ENCODE measurements at regions not wholly inside any gene's neighbourhood (a gene's known extent, or its start where the extent isn't known, plus 50 kb on each side); places are given as distances from the start of the nearest gene placed in this dataset.

GRCh38 chr4:23741681-23742191, 148.1 kb downstream of the PPARGC1A start:
- peak; percentile 3 for DNase-seq (ENCODE audit: low read depth, low spot score)

GRCh38 chr4:23737571-23737970, 152.3 kb downstream of the PPARGC1A start:
- no peak for DNase-seq (ENCODE audit: low read depth, low spot score)

DNA sequence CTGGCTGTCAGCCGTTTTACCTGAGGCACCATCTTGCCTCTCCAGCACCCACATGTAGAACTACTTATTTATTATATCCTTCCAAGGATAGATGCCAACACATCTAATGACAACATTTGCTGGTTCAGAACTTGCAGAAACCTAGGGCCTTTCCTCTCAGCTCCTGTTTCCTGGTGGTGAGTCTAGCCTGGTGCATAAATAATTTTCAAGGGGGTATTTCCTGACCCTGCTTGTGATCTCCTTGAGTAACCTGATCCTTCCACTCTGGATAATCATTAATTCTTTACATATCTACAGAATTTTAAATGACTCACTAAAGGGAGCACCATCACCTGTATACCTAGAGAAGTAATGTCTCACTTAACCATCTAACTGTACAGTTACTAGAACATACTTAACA, 153.4 kb downstream of the PPARGC1A start:
- no peak for DNase-seq (ENCODE audit: low read depth, low spot score)

- DNase-seq (ENCODE audit: low read depth, low spot score): no peak
Observed at GRCh38 chr4:23734000-23734399, 155.8 kb downstream of the PPARGC1A start.

DNA sequence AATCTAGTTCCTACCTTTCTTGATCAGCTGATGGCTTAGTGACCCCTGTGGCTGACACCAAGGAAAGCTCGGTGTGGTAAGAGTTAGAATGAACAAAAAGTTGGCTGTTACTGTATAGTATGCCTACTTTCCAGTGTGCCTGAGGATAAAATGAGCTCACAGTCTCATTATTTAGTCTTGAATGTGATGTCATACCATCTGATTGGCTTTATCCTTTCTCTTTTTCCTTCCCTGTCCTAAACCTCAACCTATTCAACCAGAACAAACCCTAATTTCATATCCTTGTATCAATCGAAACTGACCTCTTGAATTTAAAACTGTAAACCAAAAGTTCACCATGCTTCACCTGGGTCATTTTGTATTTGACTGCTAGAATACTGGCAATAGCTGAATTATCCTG, 156.4 kb downstream of the PPARGC1A start:
- no peak for DNase-seq (ENCODE audit: low read depth, low spot score)

GRCh38 chr4:23730998-23731397, 158.8 kb downstream of the PPARGC1A start:
- DNase-seq (ENCODE audit: low read depth, low spot score): no peak

DNA sequence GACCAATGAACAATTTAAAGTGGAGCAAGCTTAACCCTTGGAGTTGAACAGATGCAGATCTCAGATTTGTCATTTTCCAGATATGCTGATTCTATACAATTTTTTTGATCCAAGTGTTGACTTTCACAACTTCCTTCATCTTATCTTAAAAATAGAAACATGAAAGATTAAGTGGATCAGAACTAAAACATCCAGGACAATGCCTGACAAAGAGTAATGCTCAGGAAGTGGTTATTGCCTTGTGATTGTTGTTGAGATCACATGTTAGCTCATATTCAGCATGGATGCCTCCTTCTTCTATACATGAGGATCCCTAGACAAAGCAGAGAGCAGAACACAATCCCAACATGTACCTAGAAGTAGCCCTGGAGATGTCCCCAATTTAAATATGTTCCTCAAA, 160.9 kb downstream of the PPARGC1A start:
- no peak for DNase-seq (ENCODE audit: low read depth, low spot score)

- DNase-seq (ENCODE audit: low read depth, low spot score): no peak
Observed at GRCh38 chr4:23728393-23728792, 161.5 kb downstream of the PPARGC1A start.

DNA sequence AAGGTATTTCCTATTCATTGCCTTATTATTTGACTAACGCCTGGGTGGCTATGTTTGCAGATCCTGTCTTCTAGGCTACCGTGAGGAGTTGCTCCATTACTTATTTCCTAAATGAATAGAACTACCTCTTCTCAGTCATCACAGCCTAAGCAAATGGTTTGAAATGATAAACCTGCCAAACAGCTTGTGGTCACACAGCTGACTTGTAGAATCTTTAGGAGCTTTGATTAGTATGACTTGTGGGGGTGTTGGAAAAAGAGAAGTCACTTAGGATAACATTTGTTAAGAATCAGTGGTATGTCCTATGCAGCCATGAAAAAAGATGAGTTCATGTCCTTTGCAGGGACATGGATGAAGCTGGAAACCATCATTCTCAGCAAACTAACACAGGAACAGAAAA, 169.3 kb downstream of the PPARGC1A start:
- DNase-seq (ENCODE audit: low read depth, low spot score): no peak

DNA sequence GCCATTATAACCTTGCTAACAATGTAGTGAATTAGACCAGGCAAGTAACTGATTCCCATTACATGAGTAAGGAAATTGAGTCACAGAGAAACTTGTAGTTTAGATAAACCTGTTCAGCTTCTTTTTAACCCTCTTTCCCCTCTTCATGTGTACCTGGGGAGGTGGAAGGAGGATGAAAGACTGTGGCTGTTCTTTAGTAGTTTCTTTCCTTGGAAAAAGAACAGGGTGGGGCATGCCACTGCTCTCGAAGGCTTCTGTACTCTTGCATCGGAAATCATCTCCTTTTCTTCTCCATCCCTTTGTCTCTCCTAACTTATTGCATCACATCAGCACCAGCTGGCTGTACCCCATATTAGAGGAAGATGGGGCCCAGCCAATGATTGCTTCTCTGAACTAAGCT, 171.4 kb downstream of the PPARGC1A start:
- DNase-seq (ENCODE audit: low read depth, low spot score): no peak

DNA sequence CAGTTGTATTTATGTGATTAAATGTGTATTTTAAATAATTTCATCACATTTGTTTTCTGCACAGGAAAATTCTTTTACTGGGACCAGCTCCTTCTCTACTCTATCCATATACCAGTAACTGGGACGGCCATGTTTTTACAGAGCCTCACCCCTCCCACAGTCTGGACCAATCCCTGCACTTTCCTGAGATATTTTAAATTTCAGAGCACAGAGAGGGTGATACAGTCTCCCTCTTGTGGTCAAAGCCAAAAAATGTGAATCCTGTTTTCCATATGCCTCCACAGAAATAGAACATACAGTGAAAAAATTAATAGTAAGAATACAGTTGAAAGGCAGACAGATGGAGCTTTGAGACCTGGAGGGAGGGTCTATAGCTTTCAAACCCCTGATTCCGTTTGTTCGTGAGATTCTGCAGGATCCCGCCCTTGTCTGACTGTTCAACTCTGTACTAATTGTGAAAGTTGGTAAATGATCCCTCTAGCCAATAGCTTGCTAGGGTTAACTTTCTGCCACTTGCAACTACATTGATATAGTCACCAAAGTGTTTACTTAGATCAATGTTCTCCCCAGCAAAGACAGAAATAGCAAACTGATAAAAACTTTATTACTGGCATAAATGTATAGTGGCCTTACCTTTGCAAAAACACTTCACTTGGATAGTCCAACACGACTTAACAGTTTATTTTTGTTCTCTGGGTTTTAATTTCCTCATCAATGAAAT, 172.2 kb downstream of the PPARGC1A start:
- DNase-seq (ENCODE audit: low read depth, low spot score): peak; percentile 11

DNA sequence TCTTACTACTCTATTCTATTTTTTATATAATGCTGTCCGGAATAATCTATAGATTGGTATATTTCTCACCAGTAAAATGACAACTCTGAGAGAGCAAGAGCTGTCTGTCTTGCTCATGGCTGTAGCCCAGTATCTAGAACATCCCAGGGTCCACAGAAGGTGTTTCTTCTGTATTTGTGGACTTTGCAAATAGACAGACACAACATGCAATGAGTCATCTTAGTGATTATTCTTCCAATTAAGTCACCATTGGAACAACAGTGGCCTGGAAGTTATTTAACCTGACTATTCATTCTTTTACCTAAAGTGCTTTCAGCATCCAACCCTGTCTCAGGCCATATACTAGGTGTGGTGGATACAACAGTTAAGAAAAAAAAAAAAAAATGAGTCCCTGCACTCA, 179.5 kb downstream of the PPARGC1A start:
- no peak for DNase-seq (ENCODE audit: low read depth, low spot score)

DNA sequence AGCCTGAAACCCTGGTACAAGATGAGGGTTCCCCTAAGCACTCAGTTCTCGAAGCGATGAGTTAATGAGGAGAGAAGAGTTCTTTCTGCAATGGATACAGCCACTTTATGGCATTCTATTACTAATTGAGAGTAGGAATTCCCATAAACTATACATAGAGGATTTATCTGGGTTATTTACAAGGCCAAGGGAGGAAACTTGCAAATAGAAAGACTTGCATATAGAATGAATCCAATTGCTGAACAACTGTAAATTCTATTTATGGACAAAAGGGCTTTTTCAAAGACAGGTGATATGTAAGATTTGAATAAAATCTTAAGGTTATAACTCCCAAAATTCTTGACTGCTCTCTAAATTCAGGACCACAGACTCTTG, 182.2 kb downstream of the PPARGC1A start:
- DNase-seq (ENCODE audit: low read depth, low spot score): no peak

- no peak for DNase-seq (ENCODE audit: low read depth, low spot score)
Observed at GRCh38 chr4:23706972-23707651, 182.7 kb downstream of the PPARGC1A start.

- DNase-seq (ENCODE audit: low read depth, low spot score): no peak
Observed at GRCh38 chr4:23700197-23700596, 189.7 kb downstream of the PPARGC1A start.

- DNase-seq (ENCODE audit: low read depth, low spot score): no peak
Observed at GRCh38 chr4:23697722-23698121, 192.1 kb downstream of the PPARGC1A start.

DNA sequence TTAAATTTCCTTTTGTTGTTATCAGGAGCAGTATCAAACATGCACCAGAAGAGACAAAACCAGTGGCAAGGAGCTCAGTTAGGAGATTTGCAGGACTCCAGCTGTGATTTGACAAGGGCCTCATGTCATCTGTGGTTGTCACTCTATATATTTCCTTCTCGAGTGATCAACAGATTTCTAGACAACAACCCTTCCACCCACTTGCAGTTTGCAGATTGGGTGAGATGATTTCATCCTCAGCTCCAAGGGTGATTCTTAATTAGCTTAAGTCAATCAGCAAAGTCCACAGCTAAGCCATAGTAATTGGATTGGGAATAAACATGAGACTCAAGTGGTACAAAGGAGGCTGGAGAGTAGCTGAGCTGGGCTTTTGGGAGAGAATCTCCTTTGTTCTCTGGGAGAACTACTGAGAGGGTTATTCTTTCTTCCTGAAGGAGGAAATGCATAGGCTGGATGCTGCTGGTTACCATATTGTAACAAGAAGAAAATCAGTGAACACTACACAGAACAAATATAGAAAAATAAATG, 192.8 kb downstream of the PPARGC1A start:
- DNase-seq (ENCODE audit: low read depth, low spot score): no peak

DNA sequence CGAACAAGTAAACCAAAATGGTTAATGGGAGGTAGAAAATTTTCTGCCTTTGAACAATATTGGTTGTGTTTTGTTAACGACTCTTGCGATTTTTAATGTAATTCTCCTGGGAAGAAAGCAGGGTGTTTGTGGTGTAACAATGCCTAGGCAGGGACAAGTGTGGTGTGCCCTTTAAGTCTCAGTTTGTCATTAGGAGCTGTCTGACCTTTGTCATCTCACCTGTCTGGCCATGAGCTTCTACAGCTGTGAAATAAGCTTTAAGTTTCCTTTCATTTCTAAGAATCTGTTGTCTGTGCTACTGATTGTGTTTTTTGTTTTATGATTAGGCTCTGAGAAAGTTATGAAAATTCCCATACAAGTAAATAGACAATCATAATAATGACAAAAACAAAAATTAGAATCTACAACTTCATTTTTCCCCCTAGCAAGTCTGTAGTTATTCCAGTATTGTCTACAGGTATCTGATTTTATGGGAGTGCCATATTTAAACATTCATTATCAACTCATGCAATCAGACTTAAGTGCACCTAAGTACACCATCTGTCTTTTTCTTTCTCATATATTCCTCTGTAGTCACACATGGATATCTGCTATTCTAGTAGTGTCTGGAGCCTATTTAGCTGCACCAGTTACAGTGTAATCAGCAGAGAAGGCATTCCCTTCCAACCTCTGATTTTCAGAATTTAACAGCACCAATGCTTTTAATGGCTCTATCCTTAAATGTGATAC, 203.5 kb downstream of the PPARGC1A start:
- DNase-seq (ENCODE audit: low read depth, low spot score): no peak

DNA sequence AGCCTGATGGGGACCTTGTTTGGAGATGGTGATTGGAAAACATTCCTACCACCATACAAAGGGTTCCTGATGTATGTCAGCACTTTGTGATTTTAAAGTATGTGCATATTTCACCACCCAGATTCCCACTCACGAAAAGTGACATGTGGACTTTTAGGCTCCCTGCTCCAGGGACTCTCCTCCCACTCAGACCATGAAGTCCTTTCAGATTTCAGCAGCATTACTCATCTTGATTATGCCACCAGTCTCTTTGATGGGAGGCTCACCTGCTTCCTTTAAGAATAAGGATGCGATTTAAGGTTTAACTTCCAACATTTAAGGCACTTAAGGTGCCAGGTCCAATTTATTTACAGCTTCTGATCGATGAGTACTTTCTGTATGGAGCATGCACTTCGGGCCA, 204.4 kb downstream of the PPARGC1A start:
- no peak for DNase-seq (ENCODE audit: low read depth, low spot score)

- DNase-seq (ENCODE audit: low read depth, low spot score): no peak
Observed at GRCh38 chr4:23680671-23681518, 209.0 kb downstream of the PPARGC1A start.

DNA sequence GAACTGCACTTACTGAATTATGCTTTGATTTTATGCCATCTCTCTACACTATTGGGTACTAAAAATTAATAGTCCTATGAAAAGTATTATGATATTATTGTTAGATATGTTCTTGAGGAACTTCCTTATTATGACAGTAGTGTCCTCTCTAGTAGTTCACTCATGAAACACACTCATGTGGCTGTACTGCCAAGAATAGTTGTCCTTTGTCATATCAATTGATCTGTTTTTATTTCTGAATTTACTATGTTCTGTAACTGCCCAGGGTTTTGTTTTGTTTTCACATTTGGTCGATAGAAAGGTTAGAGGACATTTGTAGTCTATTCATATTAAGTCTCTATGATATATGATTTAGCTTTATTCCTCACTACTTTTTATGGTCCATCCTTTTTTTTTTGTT, 215.2 kb downstream of the PPARGC1A start:
- DNase-seq (ENCODE audit: low read depth, low spot score): no peak

Data from ELF-1 (cell line).